ENCODE measurements at regions not wholly inside any gene's neighbourhood (a gene's known extent, or its start where the extent isn't known, plus 50 kb on each side); places are given as distances from the start of the nearest gene placed in this dataset.

DNA sequence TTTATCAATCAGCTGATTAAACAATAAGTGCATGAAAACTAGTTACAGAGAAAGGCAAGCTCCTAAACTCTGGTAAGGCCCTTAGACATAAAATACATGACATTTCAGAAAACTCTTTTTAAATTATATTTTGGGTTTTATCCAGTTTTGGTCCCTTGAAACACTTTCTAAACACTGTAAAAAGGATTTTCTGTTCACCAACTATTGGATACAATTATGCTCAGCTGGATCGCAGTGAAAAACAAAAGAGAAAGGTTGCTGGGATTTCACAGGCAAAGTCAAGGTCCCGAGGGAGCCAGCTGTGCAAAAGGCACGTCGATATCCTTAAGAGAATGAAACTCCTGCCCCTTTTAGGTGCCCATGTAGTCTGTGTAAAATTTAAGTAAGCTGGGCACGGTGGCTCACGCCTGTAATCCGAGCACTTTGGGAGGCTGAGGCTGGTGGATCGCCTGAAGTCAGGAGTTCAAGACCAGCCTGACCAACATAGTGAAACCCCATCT is 1018.4 kb upstream of the INTU start:
- TF ChIP-seq YY1 (IDR thresholded peaks at IDR 0.05; ENCODE audit: insufficient read depth, insufficient read length) (no peak), ZNF274 (IDR thresholded peaks at IDR 0.05; ENCODE audit: low read depth, low read length) (no peak)
